ENCODE measurements at regions not wholly inside any gene's neighbourhood (a gene's known extent, or its start where the extent isn't known, plus 50 kb on each side); places are given as distances from the start of the nearest gene placed in this dataset.

GRCh38 chr6:137363805-137364138, 130.4 kb downstream of the OLIG3 start:
- TF ChIP-seq SUZ12 (IDR thresholded peaks at IDR 0.05) (no peak), ZNF384 (IDR thresholded peaks at IDR 0.05) (no peak)

Data from HEK293T (cell line).